HuH-7.5 (cell line): ENCODE measurements at regions not wholly inside any gene's neighbourhood (a gene's known extent, or its start where the extent isn't known, plus 50 kb on each side); places are given as distances from the start of the nearest gene placed in this dataset.
A peak's percentile ranks its signal among the peaks of the same experiment; 100 is the strongest.
"Not testable (repeated sequence)": the region's sequence is repeated elsewhere in the genome, so short reads cannot be mapped to it uniquely, and the experiment has no call there.

Experiments used
- DNase-seq: peaks from one replicate; pipeline ENCODE4 v3.0.0; 2011; ENCODE audit warnings: low spot score

DNA sequence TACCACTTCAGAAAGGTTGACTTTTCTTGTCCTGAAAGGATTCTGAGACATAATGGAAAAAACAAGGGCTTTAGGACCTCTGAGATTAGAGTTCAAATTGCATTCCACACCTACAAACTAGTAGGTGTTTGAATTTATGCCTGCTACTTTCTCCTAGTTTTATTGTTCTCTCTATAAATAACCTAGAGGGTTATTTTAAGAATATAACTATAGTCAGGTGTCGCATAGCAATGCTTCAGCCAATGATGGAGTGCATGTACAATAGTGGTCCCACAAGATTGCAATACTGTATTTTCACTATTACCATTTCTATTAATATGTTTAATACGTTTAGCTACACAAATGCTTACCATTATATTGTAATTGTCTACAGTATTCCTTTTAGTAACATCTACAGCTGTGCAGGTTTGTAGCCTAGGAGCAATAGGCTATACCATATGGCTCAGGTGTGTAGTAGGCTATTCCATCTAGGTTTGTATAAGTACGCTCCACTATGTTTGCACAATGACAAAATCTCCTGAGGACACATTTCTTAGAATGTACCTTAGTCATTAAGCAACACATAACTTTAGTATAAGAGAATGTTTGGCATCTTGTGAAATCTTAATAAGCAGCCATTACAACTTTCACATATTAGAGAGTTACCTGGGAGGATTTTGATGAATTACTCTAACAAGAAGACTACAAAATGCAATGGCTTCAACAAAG is 1352.5 kb downstream of the ZPLD1 start:
- DNase-seq: no peak

DNA sequence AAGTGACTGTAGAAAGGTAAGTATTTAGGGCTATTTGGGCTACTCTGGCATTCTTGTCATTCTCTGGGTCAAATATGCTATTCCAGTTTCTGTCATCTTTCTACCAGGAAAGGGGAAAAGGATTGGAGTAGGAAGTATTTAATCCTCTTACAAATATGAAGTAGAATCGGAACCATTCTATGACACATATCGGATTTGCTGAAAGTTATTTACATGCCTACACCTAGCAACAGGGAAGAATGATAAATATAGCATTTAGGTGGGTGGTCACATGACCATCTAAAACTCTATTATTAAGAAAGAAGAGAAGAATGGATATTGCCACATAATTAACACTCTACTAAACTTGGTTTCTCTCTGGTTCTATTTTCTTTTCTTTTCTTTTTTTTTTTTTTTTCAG is 1353.1 kb downstream of the ZPLD1 start:
- DNase-seq: no peak

DNA sequence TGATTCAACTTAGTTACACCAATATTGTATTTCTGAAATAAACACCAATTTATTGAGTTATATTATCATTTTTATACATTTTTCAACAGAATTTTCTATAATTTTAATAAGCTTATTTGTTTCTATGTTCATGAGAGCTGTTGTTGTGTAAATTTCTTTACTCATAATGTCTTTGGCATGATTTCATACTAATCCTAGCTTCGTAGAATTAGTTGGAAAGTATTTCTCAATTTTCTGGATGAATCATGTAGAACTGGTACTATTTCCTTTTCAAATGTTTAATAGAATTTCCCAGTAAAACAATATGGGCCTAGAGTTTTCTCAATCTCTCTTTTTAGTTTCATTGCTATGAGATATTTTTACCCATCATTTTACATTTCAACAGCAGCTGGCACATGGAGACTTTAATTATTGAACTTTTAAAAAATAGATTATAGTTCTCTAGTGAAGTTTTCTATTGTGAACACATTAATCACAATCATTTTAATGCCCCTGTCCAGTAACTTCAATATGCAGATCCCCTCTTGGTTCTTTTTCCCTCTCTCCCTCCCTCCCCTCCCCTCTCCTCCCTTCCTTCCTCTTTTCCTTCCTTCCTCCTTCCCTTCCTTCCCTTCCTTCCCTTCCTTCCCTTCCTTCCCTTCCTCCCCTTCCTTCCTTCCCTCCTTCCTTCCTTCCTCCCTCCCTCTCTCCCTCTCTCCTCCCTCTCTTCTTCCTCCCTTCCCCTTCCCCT is 1357.1 kb downstream of the ZPLD1 start:
- no peak for DNase-seq

DNA sequence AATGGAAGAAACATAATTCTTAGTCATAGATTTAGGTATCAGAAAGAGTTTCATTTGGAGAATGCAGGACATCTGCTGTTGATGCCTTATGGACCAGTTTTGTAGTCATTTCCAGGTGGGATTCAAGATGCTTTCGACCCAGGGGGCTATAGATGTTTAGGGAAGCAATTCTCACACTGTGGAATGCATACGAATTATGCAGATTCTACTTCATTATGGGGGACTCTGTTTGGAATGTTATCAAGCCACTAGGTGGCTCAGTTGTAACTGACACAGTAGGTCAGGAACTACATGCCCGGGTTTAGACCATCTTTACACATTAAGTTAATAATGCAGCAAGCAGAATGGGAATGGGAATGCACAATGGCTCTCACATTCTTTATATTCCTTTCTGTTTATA is 1359.8 kb downstream of the ZPLD1 start:
- no peak for DNase-seq

DNA sequence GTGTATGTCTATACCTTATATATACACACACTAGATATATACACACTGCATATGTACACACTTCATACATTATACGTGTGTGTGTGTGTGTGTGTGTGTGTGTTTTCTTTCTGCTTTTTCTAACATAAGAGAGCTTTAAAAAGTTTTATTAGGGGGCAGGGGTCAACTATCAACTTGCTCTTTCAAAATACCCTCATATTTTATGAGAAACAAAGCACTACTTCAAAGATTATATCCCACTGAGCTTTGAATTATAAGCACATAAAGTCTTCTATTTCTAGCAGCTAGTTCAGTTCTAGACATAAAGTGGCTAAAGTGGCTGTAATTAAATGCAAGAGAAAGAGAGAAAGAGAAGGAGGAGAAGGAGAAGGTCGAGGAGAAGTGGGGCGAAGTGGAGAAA is 1361.3 kb downstream of the ZPLD1 start:
- no peak for DNase-seq

DNA sequence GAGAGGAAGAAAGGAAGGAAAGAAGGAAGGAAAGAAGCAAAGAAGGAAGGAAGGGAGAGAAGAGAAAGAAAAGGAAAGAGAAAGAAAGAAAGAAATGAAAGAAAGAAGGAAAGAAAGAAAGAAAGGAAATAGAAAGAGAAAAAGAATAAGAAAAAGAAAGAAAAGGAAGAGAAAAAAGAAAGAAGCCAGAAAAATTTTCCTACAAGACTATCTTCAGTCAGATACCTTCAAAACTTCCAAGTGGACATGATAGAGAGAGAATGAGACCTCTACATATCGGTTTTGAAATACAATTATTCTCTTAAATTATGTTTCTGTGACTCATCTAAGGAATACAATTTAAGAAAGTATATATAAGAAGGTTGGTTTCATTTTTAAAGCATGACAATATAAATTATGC is 1369.0 kb downstream of the ZPLD1 start:
- no peak for DNase-seq

DNA sequence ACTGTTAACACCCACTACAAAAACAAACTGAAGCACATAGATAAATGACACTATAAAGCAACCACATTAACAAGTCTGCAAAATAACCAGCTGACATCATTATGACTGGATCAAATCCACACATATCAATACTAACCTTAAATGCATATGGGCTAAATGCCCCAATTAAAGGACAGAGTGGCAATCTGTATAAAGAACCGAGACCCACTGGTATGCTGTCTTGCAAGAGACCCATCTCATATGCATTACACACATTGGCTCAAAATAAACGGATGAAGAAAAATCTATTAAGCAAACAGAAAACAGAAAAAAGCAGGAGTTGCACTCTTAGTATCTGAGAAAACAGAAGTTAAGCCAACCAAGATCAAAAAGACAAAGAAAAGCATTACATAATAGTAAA is 1375.4 kb downstream of the ZPLD1 start:
- DNase-seq: no peak

DNA sequence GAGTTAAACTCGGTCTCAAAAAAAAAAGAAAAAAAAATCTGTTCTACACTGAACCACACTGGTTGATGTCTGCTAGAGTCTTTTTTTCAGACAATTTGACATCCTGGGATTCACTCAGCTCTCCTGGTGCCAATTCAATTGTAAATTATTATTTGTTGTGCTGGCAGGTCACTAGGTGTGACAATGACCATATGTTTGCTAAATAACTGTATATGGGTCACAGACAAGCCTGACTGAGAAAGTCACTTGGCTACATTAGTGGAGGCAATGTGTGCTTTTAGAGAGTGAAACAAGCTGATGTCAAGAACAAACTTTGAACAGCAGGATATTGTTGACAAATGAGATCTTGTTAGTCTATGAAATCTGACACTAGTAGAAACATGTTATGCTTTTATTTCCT is 1379.1 kb downstream of the ZPLD1 start:
- DNase-seq: peak; percentile 6

DNA sequence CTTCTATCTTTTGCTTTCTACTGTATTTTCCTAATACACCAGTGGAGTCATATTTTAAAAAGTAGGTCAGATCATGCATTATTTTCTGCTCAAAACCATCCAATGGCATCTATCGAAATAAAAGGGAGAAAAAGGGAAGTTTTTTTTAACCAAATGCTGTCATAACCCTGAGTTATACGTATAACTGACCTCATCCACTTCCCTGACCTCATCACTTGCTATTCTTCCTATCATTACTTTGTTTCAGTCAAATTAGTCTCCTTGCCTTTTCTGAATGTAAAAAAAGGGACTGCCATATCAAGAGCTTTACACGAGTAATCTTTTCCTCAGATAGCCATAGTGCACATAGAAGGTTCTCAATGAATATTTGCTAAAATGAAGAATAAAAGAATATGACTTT is 1383.6 kb downstream of the ZPLD1 start:
- DNase-seq: no peak

DNA sequence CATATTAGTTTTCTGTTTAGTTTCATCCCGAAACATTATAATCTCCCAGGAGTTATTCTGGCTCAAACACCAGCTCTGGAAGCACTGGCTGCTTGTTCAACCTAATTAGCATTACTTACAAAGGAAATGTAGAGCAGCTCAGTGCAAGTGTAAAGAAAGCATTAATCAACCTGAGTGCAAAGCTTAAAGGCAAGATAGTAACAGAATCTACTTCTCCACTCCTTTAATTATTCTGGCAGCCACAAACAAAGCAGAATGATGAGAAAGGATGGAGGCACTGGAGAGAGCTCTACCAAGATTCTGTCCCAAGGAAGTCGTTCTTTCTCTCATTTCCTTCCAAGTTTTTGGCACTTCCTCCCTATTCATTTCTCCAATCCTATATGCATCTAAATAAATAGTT is 1384.0 kb downstream of the ZPLD1 start:
- DNase-seq: no peak

DNA sequence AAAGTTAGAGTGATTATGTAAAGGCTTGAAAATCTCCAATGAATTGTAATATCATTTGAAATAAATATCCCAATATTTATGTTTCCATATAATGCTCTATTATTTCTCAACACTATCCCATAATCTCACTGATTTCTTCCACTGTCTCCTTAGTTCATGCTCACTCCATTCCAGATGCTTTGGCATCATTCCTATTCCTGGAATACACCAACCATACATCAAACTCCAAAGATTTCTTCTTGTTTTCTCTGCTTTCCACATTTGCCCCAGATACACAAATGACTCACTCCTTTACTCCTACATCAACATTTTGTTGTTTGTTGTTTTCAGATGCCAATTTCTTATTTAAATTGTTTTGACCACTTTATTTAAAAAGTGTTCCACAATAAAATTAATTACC is 1390.8 kb downstream of the ZPLD1 start:
- DNase-seq: no peak

DNA sequence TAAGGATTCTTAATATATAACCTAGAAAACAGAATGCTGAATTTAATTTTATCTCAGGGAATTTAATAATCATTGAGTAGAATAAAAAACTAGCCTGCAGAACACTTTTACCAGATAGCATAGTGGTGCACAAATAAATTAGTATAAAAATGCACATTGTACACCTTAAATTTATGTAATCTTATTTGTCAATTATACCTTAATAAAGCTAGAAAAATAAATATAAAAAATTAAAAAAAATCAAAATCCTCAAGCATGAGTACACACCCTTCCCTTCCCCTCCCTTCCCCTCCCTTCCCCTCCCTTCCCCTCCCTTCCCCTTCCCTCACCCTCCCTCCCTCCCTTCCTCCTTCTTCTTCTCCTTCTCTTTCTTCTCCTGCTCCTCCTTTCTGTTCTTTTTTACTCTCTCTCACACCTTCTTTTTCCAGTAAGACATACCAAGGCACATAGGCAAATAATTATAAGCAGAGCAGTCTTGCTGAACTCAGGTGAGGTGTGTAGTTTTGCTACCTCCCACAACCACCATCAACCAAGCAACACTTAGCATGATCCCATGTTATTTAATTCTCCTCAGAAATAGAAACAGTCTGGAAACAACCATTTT is 1395.0 kb downstream of the ZPLD1 start:
- no peak for DNase-seq

DNA sequence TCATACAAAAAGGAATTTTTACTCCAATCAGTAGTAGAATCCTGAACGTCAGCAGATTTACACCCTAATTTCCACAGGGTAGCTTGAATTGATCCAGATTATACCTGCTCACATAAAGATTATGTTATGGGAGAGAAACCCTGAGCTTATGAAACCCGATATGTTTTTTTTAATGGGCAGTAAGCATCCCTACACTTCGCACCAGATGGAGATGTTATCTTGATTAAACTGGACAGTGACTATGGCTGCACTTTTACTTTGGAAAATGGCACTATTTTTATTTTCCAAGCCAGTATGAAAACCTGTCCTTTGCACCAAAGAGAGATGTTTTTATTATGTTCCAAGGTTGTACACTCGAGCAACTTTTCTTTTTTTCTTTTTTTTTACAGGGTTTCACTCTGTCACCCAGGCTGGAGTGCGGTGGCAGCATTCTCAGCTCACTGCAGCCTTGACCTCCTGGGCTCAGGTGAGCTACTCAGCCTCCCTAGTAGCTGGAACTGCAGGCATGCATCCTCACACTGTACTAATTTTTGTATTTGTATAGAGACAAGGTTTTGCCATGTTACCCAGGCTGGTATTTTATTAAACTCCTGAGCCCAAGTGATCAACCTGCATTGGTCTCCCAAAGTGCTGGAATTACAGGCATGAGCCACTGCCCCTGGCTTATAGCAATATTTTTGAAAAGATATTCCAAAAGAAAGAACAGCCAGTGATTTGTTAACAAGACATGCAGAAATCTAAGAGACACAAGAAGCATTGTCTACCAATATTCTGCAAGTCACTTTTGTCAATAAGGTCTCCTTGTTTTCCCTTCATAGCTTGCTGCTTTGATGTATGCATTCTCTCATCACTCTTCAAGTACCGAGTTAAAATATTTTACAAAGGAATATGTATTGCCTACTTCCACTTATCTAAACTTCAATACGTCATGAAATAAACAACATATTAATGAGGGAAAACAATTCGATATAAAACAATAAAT is 1412.6 kb downstream of the ZPLD1 start:
- no peak for DNase-seq

DNA sequence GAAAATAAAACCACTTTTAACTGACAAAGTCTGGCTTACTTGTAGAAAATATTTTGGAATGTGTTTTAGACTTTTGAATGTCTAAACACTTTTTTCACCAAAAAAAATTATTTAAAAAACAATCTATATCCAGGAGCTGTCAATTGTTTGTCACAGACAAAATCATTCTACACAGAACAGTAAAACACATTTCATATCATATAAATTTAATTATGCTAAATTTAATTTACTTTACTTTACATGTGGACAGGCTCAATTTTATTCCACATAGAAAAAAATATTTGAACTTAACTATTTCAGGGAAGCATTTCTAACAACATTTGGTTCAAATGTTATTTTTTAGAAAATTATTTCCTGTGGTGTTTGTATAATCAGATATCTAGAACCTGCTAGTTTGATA is 1417.0 kb downstream of the ZPLD1 start:
- DNase-seq: no peak

DNA sequence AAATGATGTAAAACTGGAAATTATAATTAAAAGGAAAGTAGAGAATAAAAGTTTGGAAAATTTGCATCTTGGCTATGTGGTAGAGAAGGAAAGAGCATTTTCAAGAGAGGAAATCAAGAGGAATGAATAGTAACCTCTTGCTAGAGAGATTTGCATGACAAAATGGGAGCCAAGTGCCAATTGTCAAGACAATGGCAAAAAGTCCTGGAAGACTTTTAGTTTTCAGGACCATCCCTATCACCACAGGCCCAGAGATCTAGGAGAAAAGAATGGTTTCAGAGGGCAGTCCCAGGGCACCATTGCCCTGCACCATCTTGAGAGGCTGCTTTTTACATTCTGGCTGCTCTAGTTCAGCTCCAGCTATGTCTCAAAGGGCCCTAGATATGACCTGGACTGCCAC is 1427.6 kb downstream of the ZPLD1 start:
- DNase-seq: no peak

DNA sequence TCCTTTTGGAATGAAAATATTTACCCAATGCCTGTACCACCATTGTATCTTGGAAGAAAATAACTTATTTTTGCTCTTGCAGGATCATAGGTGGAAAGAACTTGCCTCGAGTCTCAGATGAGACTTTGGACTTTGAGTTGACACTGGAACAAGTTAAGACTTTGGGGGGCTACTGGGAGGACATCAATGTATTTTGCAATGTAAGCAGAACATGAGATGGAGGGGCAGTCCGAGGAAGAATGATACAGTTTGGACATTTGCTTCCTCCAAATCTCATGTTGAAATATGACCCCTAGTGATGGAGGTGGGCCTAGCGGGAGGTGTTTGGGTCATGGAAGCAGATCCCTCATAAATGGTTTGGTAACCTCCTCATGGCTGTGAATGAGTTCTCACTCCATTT is 1428.6 kb downstream of the ZPLD1 start:
- DNase-seq: no peak

DNA sequence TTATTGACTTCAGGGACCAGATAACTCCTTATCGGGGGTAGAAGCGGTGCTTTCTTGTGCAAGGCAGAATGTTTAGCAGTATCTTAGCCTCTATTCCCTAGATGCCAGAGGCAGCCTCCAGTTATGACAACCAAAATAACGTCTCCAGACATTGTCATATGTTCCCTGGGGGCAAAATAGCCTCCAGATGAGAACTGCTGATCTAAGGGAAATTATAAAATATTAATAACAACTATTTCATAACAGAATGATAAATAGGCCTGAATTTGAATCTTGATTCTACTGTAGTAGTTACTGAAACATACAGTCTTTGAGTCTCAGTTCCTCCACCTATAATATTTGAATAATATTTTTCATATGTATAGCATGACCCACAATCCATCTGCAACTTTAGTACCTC is 1431.3 kb downstream of the ZPLD1 start:
- DNase-seq: no peak

DNA sequence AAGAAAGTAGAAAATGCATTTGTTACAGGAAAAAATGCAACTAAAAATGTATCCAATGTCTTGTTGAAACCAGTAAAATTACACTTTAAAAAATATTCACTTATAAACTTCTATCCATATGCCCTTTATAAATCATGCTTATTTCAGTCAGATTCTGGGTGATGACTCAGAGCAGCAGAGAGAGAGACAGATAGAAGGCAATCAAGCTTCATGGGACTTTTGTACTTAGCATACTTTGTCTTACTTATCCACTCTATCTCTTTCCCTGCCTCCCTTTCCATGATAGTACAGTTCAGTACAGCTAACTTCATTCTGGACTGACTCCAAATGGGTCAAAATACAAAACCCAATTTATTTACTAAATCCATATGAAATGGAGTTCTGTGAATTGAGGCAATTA is 1438.2 kb downstream of the ZPLD1 start:
- DNase-seq: no peak

DNA sequence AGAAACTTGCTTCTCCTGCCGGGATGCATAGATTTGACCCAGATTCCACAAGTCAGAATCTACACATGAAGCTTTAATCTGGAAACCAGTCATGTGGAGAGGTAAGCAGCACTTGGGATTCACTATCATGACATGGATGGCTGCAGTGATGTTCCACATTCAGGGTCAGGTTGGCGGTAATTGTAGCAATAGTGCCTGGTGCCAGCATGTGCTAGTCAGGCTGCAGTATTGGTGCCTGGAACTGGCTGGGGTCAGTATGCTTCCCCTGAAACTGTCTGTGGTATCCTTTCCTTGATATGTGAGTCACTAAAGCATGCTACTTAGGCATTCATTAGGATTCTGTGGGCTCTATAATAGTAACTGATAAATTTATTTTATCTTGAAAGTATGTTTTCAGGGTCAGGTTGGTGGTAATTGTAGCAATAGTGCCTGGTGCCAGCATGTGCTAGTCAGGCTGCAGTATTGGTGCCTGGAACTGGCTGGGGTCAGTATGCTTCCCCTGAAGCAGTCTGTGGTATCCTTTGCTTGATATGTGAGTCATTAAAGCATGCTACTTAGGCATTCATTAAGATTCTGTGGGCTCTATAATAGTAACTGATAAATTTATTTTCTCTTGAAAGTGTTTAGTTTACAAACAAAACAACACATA is 1439.2 kb downstream of the ZPLD1 start:
- DNase-seq: no peak

DNA sequence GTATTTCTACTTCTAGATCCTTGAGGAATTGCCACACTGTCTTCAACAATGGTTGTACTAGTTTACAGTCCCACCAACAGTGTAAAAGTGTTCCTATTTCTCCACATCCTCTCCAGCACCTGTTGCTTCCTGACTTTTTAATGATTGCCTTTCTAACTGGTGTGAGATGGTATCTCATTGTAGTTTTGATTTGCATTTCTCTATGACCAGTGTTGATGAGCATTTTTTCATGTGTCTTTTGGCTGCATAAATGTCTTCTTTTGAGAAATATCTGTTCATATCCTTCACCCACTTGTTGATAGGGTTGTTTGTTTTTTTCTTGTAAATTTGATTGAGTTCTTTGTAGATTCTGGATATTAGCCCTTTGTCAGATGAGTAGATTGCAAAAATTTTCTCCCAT is 1447.0 kb downstream of the ZPLD1 start:
- DNase-seq: not testable (repeated sequence)

DNA sequence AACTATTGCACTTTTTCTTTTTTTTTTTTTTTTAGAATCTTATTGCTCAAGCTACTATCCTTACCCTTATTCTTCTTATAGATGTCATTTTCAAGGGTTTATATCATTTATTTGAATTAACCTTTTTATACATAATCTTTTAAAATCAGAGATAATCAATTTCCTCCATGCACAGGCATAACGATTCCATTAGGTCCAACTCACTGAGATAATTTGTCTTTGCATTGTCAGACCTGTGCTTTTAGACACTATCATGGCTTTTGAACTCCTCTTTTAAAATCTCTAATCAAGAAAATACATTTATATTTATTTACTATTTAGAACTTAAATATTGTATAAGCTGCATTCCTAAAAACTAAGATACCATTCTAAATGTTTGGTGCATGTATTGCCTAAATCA is 1454.9 kb downstream of the ZPLD1 start:
- DNase-seq: no peak
